AG09309 (cell line): ENCODE measurements at regions not wholly inside any gene's neighbourhood (a gene's known extent, or its start where the extent isn't known, plus 50 kb on each side); places are given as distances from the start of the nearest gene placed in this dataset.

Source experiments
- DNase-seq: peaks from one replicate; pipeline ENCODE4 v3.0.0-alpha.2; 2010; ENCODE audit warnings: low read depth
- H3K4me3 ChIP-seq: 2 replicates; pipeline ENCODE4 v1.5.1; 2011; ENCODE audit warnings: mild to moderate bottlenecking, low read depth, low read length, moderate library complexity; ENCODE audit not compliant: control insufficient read depth
- CTCF ChIP-seq: IDR thresholded peaks from 2 replicates; pipeline ENCODE4 v1.5.1; 2011; ENCODE audit warnings: mild to moderate bottlenecking, low read depth, low read length, inconsistent platforms; ENCODE audit not compliant: insufficient read depth, control insufficient read depth; ENCODE audit errors: missing control alignments

- peak; percentile 31 for TF ChIP-seq CTCF
- no peak for DNase-seq
- no peak overlapping the region for H3K4me3 ChIP-seq
Measured at GRCh38 chr20:4519534-4519933, 166.7 kb upstream of the PRNP start.

- no peak for TF ChIP-seq CTCF
- no peak overlapping the region for H3K4me3 ChIP-seq
- DNase-seq: no peak
Measured at GRCh38 chr20:4516876-4517275, 169.4 kb upstream of the PRNP start.

GRCh38 chr20:4513720-4514119 is 172.5 kb upstream of the PRNP start:
- no peak overlapping the region for H3K4me3 ChIP-seq
- DNase-seq: peak; percentile 23
- no peak for TF ChIP-seq CTCF

GRCh38 chr20:4512891-4513550 is 173.2 kb upstream of the PRNP start:
- DNase-seq: peak; percentile 80
- TF ChIP-seq CTCF: no peak
- H3K4me3 ChIP-seq: no peak overlapping the region

GRCh38 chr20:4511776-4512175 is 174.5 kb upstream of the PRNP start:
- H3K4me3 ChIP-seq: no peak overlapping the region
- no peak for TF ChIP-seq CTCF
- no peak for DNase-seq

GRCh38 chr20:4509825-4510522 is 176.3 kb upstream of the PRNP start:
- no peak for DNase-seq
- no peak overlapping the region for H3K4me3 ChIP-seq
- no peak for TF ChIP-seq CTCF
